Testis (tissue), 2 donors: ENCODE measurements at regions not wholly inside any gene's neighbourhood (a gene's known extent, or its start where the extent isn't known, plus 50 kb on each side); places are given as distances from the start of the nearest gene placed in this dataset.

Source experiments
- DNase-seq: peaks from one replicate; pipeline ENCODE4 v3.0.0-alpha.2; 2019
- H3K27ac ChIP-seq, 2 donors: fragments of 200-600 bp; sonication (generic); one replicate each; pipeline ENCODE4 v1.5.1; 2019
- H3K27me3 ChIP-seq: fragments of 200-600 bp; sonication (generic); one replicate; pipeline ENCODE4 v1.5.1; 2019
- H3K36me3 ChIP-seq: fragments of 200-600 bp; sonication (generic); one replicate; pipeline ENCODE4 v1.5.1; 2017; ENCODE audit warnings: low read depth; ENCODE audit errors: missing control alignments
- H3K4me1 ChIP-seq: fragments of 200-600 bp; sonication (generic); one replicate; pipeline ENCODE4 v1.5.1; 2019
- H3K4me3 ChIP-seq, 2 donors: fragments of 200-600 bp; sonication (generic); one replicate each; pipeline ENCODE4 v1.5.1; 2017 to 2019
- H3K9me3 ChIP-seq: fragments of 200-600 bp; sonication (generic); one replicate; pipeline ENCODE4 v1.5.1; 2017
- CTCF ChIP-seq, 3 experiments: fragments of 450-650 bp in 2 of 3; fragments of 200-600 bp in 1 of 3; sonication (generic) in 1 of 3; IDR thresholded peaks; one replicate each; pipeline ENCODE4 v1.5.1; 2016 to 2019; ENCODE audit warnings: antibody characterized with exemption in 3 of 3, mild to moderate bottlenecking in 2 of 3, moderate library complexity in 1 of 3
- POLR2A ChIP-seq: fragments of 450-650 bp; IDR thresholded peaks from one replicate; pipeline ENCODE4 v1.6.1; 2017; ENCODE audit warnings: antibody characterized with exemption, mild to moderate bottlenecking, moderate library complexity
- WGBS, 2 donors: methylation state at CpG; one replicate each; pipeline ENCODE4 v1.1.5; 2018; 5-methylcytosine and 5-hydroxymethylcytosine counted together
- intact Hi-C: fragments of 100-400 bp; cut with DNase I; formaldehyde crosslinking; loops from one replicate; pipeline ENCODE4 v1.15.1; 2023; ENCODE audit warnings: low total_unique reads

- intact Hi-C loops, result no loop called here
- H3K9me3 ChIP-seq, result no peaks in the 10 kb centered on the region
- no peak overlapping the region for H3K4me3 ChIP-seq
- H3K4me1 ChIP-seq, result peaks cover 5% of the 10 kb centered on the region
- 81 to 95% methylated on average over 1 of the region's 1 CpG for WGBS, 2 donors
- H3K27me3 ChIP-seq, result no peaks in the 10 kb centered on the region
- no peak for TF ChIP-seq CTCF (IDR thresholded peaks at IDR 0.05)
- TF ChIP-seq POLR2A, result no peak
- no peak overlapping the region for H3K27ac ChIP-seq
- H3K36me3 ChIP-seq, result no peaks in the 10 kb centered on the region
- no peak for DNase-seq
Measured at GRCh38 chr5:89967771-89968444, 441.6 kb downstream of the CETN3 start.

DNA sequence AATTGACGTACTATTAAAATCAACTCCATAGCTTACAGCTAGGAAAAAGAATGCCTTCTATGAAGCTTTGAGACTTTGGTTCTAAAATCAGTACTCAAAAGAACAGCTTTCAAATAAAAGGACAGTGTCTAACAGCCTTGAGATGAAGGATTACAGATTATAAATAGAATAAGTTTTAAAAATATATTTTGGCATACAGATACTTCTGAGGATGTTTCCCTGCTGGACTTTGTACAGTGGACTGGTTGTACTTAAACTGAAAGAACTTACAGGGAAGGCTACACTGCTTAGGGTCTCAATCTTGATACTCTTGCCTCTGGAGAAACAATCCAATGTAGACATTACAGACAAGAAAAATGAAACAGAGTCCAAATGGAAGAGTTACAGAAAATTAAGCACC, 452.7 kb downstream of the CETN3 start:
- no peak for TF ChIP-seq CTCF (IDR thresholded peaks at IDR 0.05)
- TF ChIP-seq POLR2A, result no peak
- Histone ChIP-seq H3K27ac (no peak overlapping the region), H3K4me3 (no peak overlapping the region), H3K9me3 (no peaks in the 10 kb centered on the region), H3K4me1 (no peaks in the 10 kb centered on the region), H3K36me3 (no peaks in the 10 kb centered on the region), H3K27me3 (no peaks in the 10 kb centered on the region)
- intact Hi-C loops, result no loop called here
- DNase-seq, result no peak
- 52 to 62% methylated on average over 1 of the region's 1 CpG for WGBS, 2 donors

GRCh38 chr5:89954916-89955315, 454.6 kb downstream of the CETN3 start:
- no peaks in the 10 kb centered on the region for H3K27me3 ChIP-seq
- H3K9me3 ChIP-seq, result no peaks in the 10 kb centered on the region
- no peak for DNase-seq
- TF ChIP-seq CTCF (IDR thresholded peaks at IDR 0.05) (no peak), POLR2A (no peak)
- no peak overlapping the region for H3K4me3 ChIP-seq
- intact Hi-C loops, result no loop called here
- H3K27ac ChIP-seq, result no peak overlapping the region
- no peaks in the 10 kb centered on the region for H3K36me3 ChIP-seq
- no peaks in the 10 kb centered on the region for H3K4me1 ChIP-seq
- WGBS, 2 donors, result 87 to 88% methylated on average over 4 of the region's 4 CpGs

GRCh38 chr5:89951876-89952275, 457.7 kb downstream of the CETN3 start:
- no peak overlapping the region for H3K4me3 ChIP-seq
- H3K36me3 ChIP-seq, result no peaks in the 10 kb centered on the region
- DNase-seq, result no peak
- no peaks in the 10 kb centered on the region for H3K9me3 ChIP-seq
- intact Hi-C loops, result no loop called here
- H3K4me1 ChIP-seq, result no peaks in the 10 kb centered on the region
- H3K27me3 ChIP-seq, result no peaks in the 10 kb centered on the region
- TF ChIP-seq CTCF (IDR thresholded peaks at IDR 0.05) (no peak), POLR2A (no peak)
- no peak overlapping the region for H3K27ac ChIP-seq
- 88 to 91% methylated on average over 2 of the region's 2 CpGs for WGBS, 2 donors

GRCh38 chr5:89950234-89950633, 459.3 kb downstream of the CETN3 start:
- DNase-seq, result no peak
- no peak for TF ChIP-seq CTCF (IDR thresholded peaks at IDR 0.05)
- no peak for TF ChIP-seq POLR2A
- no peak overlapping the region for H3K4me3 ChIP-seq
- no peaks in the 10 kb centered on the region for H3K9me3 ChIP-seq
- H3K4me1 ChIP-seq, result no peaks in the 10 kb centered on the region
- intact Hi-C loops, result no loop called here
- H3K36me3 ChIP-seq, result no peaks in the 10 kb centered on the region
- H3K27ac ChIP-seq, result no peak overlapping the region
- H3K27me3 ChIP-seq, result no peaks in the 10 kb centered on the region
- WGBS, 2 donors, result 67 to 71% methylated on average over 1 of the region's 1 CpG
